Omental fat pad (tissue), 3 donors: ENCODE measurements at regions not wholly inside any gene's neighbourhood (a gene's known extent, or its start where the extent isn't known, plus 50 kb on each side); places are given as distances from the start of the nearest gene placed in this dataset.

Experiments
- ATAC-seq: fragments of 150-250 bp; one replicate; pipeline ENCODE4 v1.9.1; 2016; ENCODE audit warnings: mild to moderate bottlenecking, moderate library complexity; ENCODE audit not compliant: low FRiP score
- DNase-seq: peaks from one replicate; pipeline ENCODE4 v3.0.0-alpha.2; 2019; ENCODE audit warnings: low spot score
- CTCF ChIP-seq, 3 donors: fragments of 450-650 bp; IDR thresholded peaks; one replicate each; pipeline ENCODE4 v1.5.1; 2016 to 2017; ENCODE audit warnings: antibody characterized with exemption in 3 of 3, mild to moderate bottlenecking in 3 of 3, moderate library complexity in 2 of 3

DNA sequence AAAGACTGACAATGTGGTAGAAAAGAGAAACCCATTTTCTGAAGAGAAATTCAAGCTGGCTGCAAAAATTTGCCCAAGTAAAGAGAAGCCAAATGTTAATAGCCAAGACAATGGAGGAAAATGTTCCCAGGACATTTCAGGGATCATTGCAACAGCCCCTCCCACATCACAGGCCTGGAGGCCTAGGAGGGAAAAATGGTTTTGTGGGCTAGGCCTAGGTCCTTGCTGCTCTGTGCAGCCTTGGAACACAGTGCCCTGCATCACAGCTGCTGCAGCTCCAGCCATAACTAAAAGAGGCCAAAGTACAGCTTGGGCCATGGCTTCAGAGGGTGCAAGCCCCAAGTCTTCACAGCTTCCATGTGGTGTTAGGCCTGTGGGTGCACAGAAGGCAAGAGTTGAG is 332.4 kb upstream of the LRIG3 start:
- TF ChIP-seq CTCF (IDR thresholded peaks at IDR 0.05): no peak
- DNase-seq (no peak), ATAC-seq (no peak)

- TF ChIP-seq CTCF (IDR thresholded peaks at IDR 0.05): no peak
- DNase-seq (no peak), ATAC-seq (no peak)
Measured at GRCh38 chr12:59250766-59251165, 330.5 kb upstream of the LRIG3 start.

GRCh38 chr12:59240048-59240447 is 319.7 kb upstream of the LRIG3 start:
- ATAC-seq: no peak
- no peak for TF ChIP-seq CTCF (IDR thresholded peaks at IDR 0.05)

DNA sequence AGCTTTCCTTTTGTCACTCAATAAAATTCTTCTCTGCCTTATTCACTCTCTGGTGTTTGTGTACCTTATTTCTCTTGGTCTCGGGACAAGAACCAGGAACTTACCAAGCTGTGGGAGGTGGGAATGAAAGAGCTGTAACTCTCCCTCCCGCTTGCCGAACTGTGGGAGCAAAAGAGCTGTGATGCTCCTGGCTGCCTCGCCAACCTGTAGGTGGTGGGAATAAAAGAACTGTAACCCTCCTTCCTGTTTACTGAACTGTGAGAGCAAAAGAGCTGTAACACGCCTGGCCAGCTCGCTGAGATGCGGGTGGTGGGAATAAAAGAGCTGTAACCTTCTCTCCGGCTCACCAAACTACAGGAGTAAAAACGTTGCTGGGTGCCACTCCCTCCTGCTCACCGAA is 314.1 kb upstream of the LRIG3 start:
- no peak for TF ChIP-seq CTCF (IDR thresholded peaks at IDR 0.05)
- DNase-seq: no peak

More at GRCh38 chr12:59240048-59240447, 319.7 kb upstream of the LRIG3 start:
- no peak for DNase-seq

DNA sequence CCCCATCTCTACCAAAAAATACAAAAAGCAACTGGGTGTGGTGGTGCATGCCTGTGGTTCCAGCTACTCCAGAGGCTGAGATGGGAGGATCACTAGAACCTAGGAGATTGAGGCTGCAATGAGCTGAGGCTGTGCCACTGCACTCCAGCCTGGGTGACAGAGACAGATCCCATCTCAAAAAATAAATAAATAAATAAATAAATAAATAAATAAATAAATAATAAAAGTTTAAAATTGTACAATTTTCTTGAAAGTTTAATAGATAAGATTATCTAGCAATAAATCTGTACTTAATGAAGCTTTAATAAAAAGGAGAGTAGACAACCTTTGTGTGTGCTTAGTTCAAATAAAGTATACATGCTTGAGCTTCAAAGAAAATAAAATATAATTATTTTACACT is 310.0 kb upstream of the LRIG3 start:
- no peak for DNase-seq
- no peak for ATAC-seq
- no peak for TF ChIP-seq CTCF (IDR thresholded peaks at IDR 0.05)

More for the DNA sequence above, 314.1 kb upstream of the LRIG3 start:
- no peak for ATAC-seq

DNA sequence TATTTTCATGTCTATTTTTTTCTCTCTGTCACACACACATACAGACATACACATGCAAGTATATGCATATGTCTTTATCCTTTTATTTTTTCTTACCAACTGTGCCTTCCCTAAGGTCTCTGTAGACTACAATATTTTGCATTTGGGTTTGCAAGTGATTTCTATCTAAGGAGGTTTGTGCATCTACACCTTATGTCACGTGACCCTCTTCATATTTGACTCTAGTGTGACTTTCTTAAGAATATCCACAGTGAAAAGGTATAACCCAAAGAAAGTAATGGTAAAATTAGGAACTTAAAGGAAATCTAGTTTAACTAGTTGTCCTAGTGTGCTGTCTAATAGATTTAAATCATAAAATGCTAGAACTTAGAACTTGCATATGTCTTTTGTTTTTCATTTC is 298.8 kb upstream of the LRIG3 start:
- ATAC-seq: no peak
- no peak for DNase-seq
- TF ChIP-seq CTCF (IDR thresholded peaks at IDR 0.05): no peak

DNA sequence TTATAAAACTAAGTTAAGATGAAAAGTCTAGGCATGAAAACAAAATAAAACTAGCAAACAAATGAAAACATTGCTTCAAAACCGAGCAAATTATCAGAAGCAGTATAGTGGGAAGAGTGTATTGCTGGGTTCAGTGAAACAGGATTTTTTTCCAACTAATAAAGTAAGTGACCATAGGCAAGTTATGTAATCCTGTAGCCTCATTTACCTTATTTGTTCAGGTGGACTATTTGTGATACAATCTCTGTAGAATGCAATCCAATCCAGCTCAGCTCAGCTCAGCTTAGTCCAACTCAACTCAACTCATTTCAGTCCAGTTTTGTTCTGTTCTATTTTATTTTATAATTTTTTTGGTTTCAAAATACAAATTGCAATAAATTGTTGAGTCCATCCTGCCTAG is 276.7 kb upstream of the LRIG3 start:
- DNase-seq (no peak), ATAC-seq (no peak)
- TF ChIP-seq CTCF (IDR thresholded peaks at IDR 0.05): no peak
